ENCODE measurements at regions not wholly inside any gene's neighbourhood (a gene's known extent, or its start where the extent isn't known, plus 50 kb on each side); places are given as distances from the start of the nearest gene placed in this dataset.
"Not testable (repeated sequence)": the region's sequence is repeated elsewhere in the genome, so short reads cannot be mapped to it uniquely, and the experiment has no call there.

DNA sequence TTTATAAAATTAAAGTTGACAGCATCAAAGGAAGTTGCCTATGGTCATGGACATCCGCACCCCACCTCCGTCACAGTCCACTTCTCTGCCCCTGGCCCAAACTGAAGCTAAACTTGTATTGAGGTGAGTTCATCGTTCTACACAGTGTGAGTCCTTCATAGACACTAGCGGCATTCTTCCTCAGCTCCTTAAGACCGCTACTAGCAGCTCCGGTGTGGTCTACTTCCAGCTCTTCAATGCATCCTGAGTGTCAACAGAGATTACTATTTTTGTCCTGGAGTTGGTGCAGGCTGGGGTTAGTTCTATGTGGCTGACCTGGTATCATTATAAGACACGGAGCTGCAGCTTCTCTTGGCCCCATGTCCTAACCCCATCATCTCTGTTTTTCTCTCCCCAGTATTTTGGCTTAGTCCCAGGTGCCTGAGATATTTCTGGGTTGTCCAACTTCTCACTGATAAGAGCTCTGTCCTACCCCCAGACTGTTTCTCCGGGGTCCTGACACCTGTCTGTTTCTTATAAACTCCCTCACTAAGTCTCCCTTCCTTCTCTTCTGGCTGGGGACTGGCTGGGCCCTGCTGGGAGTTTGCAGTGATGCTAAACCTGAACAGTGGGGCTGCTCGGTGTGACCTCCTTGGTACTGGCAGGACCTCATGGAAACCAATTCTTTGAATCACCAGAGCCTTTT is 169.2 kb upstream of the ATP10A start:
- Histone ChIP-seq H3K4me3 (no peak overlapping the region), H3K9me3 (no peaks in the 10 kb centered on the region), H3K36me3 (replicated peaks in 1 of 2; ENCODE audit: insufficient read depth in 1 of 2, low read depth in 2 of 2) (no peaks in the 10 kb centered on the region), H3K4me1 (no peaks in the 10 kb centered on the region), H3K27ac (no peak overlapping the region), H3K27me3 (no peaks in the 10 kb centered on the region)
- WGBS, 2 donors = 60 to 73% methylated on average over 9 of the region's 9 CpGs
- ATAC-seq = no peak
- no peak for DNase-seq
- TF ChIP-seq, protein P1, sequence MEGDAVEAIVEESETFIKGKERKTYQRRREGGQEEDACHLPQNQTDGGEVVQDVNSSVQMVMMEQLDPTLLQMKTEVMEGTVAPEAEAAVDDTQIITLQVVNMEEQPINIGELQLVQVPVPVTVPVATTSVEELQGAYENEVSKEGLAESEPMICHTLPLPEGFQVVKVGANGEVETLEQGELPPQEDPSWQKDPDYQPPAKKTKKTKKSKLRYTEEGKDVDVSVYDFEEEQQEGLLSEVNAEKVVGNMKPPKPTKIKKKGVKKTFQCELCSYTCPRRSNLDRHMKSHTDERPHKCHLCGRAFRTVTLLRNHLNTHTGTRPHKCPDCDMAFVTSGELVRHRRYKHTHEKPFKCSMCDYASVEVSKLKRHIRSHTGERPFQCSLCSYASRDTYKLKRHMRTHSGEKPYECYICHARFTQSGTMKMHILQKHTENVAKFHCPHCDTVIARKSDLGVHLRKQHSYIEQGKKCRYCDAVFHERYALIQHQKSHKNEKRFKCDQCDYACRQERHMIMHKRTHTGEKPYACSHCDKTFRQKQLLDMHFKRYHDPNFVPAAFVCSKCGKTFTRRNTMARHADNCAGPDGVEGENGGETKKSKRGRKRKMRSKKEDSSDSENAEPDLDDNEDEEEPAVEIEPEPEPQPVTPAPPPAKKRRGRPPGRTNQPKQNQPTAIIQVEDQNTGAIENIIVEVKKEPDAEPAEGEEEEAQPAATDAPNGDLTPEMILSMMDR (IDR thresholded peaks at IDR 0.05) = no peak
- no peak for TF ChIP-seq POLR2A (IDR thresholded peaks at IDR 0.05)
- intact Hi-C loops (cut with DNase I) = no loop called here

DNA sequence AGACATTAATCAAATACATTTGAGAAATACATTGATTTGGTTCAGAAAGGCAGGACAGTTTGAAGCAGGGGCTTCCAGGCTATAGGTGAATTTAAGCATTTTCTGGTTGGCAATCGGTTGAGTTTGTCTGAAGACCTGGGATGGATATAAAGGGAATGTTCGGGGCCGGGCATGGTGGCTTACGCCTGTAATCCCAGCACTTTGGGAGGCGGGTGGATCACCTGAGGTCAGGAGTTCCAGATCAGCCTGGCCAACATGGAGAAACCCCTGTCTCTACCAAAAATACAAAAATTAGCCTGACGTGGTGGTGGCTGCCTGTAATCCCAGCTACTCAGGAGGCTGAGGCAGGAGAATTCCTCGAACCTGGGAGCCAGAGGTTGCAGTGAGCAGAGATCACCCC is 166.5 kb upstream of the ATP10A start:
- H3K27ac ChIP-seq; H3K9me3 ChIP-seq; H3K36me3 ChIP-seq (replicated peaks in 1 of 2; ENCODE audit: insufficient read depth in 1 of 2, low read depth in 2 of 2); DNase-seq; H3K4me1 ChIP-seq; intact Hi-C loops (cut with DNase I); H3K27me3 ChIP-seq; H3K4me3 ChIP-seq; ATAC-seq: not testable (repeated sequence)
- WGBS, 2 donors = 63 to 68% methylated on average over 7 of the region's 7 CpGs

- Histone ChIP-seq H3K36me3 (replicated peaks in 1 of 2; ENCODE audit: insufficient read depth in 1 of 2, low read depth in 2 of 2) (no peaks in the 10 kb centered on the region), H3K9me3 (no peaks in the 10 kb centered on the region), H3K4me1 (no peaks in the 10 kb centered on the region), H3K27ac (no peak overlapping the region), H3K4me3 (no peak overlapping the region), H3K27me3 (no peaks in the 10 kb centered on the region)
- DNase-seq = no peak
- WGBS, 2 donors = 58 to 77% methylated on average over 6 of the region's 6 CpGs
- no peak for ATAC-seq
- intact Hi-C loops (cut with DNase I) = no loop called here
- TF ChIP-seq, protein P1 (IDR thresholded peaks at IDR 0.05) = no peak
- no peak for TF ChIP-seq POLR2A (IDR thresholded peaks at IDR 0.05)
Observed at GRCh38 chr15:26029146-26029545, 166.0 kb upstream of the ATP10A start.

GRCh38 chr15:26028086-26028740 is 165.1 kb upstream of the ATP10A start:
- Histone ChIP-seq H3K27ac (no peak overlapping the region), H3K36me3 (replicated peaks in 1 of 2; ENCODE audit: insufficient read depth in 1 of 2, low read depth in 2 of 2) (no peaks in the 10 kb centered on the region), H3K4me1 (no peaks in the 10 kb centered on the region), H3K9me3 (no peaks in the 10 kb centered on the region), H3K27me3 (no peaks in the 10 kb centered on the region), H3K4me3 (no peak overlapping the region)
- DNase-seq (no peak), ATAC-seq (no peak)
- TF ChIP-seq POLR2A (IDR thresholded peaks at IDR 0.05) = no peak
- TF ChIP-seq, protein P1 (IDR thresholded peaks at IDR 0.05) = no peak
- intact Hi-C loops (cut with DNase I) = no loop called here
- 40 to 50% methylated on average over 12 to 13 of the region's 13 CpGs for WGBS, 2 donors

DNA sequence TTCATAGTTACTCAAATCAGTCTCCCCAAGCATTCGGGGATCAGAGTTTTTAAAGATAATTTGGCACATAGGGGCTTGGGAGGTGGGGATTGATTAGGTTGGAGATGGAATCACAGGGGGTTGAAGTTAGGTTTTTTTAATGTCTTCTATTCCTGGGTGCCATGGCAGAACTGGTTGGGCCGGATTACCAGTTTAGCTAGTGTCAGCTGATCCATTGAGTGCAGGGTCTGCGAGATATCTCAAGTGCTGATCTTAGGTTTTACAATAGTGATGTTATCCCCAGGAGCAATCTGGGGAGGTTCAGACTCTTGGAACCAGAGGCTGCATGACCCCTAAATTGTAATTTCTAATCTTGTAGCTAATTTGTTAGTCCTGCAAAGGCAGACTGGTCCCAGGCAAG is 163.5 kb upstream of the ATP10A start:
- H3K9me3 ChIP-seq; DNase-seq; intact Hi-C loops (cut with DNase I); H3K4me3 ChIP-seq; H3K27me3 ChIP-seq; ATAC-seq; H3K27ac ChIP-seq; H3K36me3 ChIP-seq (replicated peaks in 1 of 2; ENCODE audit: insufficient read depth in 1 of 2, low read depth in 2 of 2); H3K4me1 ChIP-seq: not testable (repeated sequence)
- 51 to 69% methylated on average over 3 of the region's 3 CpGs for WGBS, 2 donors

GRCh38 chr15:26024241-26024640 is 161.1 kb upstream of the ATP10A start:
- ATAC-seq (no peak), DNase-seq (no peak)
- H3K4me3 ChIP-seq = no peak overlapping the region
- no peaks in the 10 kb centered on the region for H3K4me1 ChIP-seq
- no peak overlapping the region for H3K27ac ChIP-seq
- H3K9me3 ChIP-seq = no peaks in the 10 kb centered on the region
- TF ChIP-seq POLR2A (IDR thresholded peaks at IDR 0.05) = no peak
- TF ChIP-seq, protein P1 (IDR thresholded peaks at IDR 0.05) = no peak
- intact Hi-C loops (cut with DNase I) = no loop called here
- H3K27me3 ChIP-seq = no peaks in the 10 kb centered on the region
- 81 to 86% methylated on average over 4 of the region's 4 CpGs for WGBS, 2 donors
- H3K36me3 ChIP-seq (replicated peaks in 1 of 2; ENCODE audit: insufficient read depth in 1 of 2, low read depth in 2 of 2) = no peaks in the 10 kb centered on the region

Measured in body of pancreas (tissue), 4 donors.